ENCODE measurements at regions not wholly inside any gene's neighbourhood (a gene's known extent, or its start where the extent isn't known, plus 50 kb on each side); places are given as distances from the start of the nearest gene placed in this dataset.

DNA sequence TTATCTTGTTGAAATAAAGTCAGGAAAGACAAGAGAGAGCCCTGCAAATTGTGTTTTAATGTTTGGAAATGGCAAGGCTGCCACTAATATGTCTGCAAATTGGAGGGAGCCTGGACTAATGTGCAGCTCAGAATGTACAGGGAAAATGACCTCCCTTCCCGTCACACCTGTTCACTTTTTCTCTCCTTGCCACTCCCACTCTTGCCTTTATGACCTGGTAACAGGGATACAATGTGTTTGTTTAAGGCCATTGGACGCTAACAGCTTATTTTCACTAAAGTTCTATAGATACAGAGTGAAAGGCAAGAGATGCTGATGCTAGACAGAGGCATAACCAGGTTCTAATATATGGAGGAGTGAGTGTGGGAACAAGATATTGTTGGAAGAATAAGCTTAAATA is 203.9 kb downstream of the RAB38 start:
- TF ChIP-seq GATA3 (IDR thresholded peaks at IDR 0.05; ENCODE audit: low read depth, low read length) (no peak), GATA2 (IDR thresholded peaks at IDR 0.05; ENCODE audit: low read depth, low read length) (no peak)
